Activated CD4-positive, alpha-beta T cell treated with anti-CD3 and anti-CD28 coated beads, Interleukin-2, Interleukin-4, amounts not matched to agents 100 ng/mL and 50 ng/mL, durations not matched to agents 16 hours and 8 hours (primary cell): ENCODE measurements at regions not wholly inside any gene's neighbourhood (a gene's known extent, or its start where the extent isn't known, plus 50 kb on each side); places are given as distances from the start of the nearest gene placed in this dataset.

Experiments
- DNase-seq: peaks from one replicate; pipeline ENCODE4 v3.0.0-alpha.2; 2020; ENCODE audit warnings: low spot score

- no peak for DNase-seq
Measured at GRCh38 chr1:87615491-87615890, 286.8 kb downstream of the LMO4 start.

GRCh38 chr1:87615901-87616300 is 287.2 kb downstream of the LMO4 start:
- DNase-seq = no peak

- no peak for DNase-seq
Measured at GRCh38 chr1:87620807-87621206, 292.1 kb downstream of the LMO4 start.

GRCh38 chr1:87629673-87630072 is 301.0 kb downstream of the LMO4 start:
- no peak for DNase-seq

GRCh38 chr1:87632232-87632631 is 303.6 kb downstream of the LMO4 start:
- no peak for DNase-seq

GRCh38 chr1:87636198-87636892 is 307.7 kb downstream of the LMO4 start:
- no peak for DNase-seq

GRCh38 chr1:87638636-87639035 is 310.0 kb downstream of the LMO4 start:
- DNase-seq = no peak

- no peak for DNase-seq
Measured at GRCh38 chr1:87641996-87642395, 313.3 kb downstream of the LMO4 start.

GRCh38 chr1:87642581-87643221 is 314.0 kb downstream of the LMO4 start:
- DNase-seq = no peak

GRCh38 chr1:87644033-87644578 is 315.4 kb downstream of the LMO4 start:
- no peak for DNase-seq

GRCh38 chr1:87644579-87645190 is 316.0 kb downstream of the LMO4 start:
- DNase-seq = no peak

GRCh38 chr1:87647430-87648177 is 318.9 kb downstream of the LMO4 start:
- DNase-seq = no peak

GRCh38 chr1:87648323-87649119 is 319.8 kb downstream of the LMO4 start:
- DNase-seq = no peak

- DNase-seq = no peak
Measured at GRCh38 chr1:87650306-87650705, 321.6 kb downstream of the LMO4 start.

GRCh38 chr1:87652176-87652575 is 323.5 kb downstream of the LMO4 start:
- no peak for DNase-seq

- DNase-seq = no peak
Measured at GRCh38 chr1:87665151-87665550, 336.5 kb downstream of the LMO4 start.

GRCh38 chr1:87666681-87667080 is 338.0 kb downstream of the LMO4 start:
- no peak for DNase-seq

- no peak for DNase-seq
Measured at GRCh38 chr1:87669674-87670073, 341.0 kb downstream of the LMO4 start.

- no peak for DNase-seq
Measured at GRCh38 chr1:87673309-87673708, 344.6 kb downstream of the LMO4 start.

- no peak for DNase-seq
Measured at GRCh38 chr1:87673748-87674147, 345.1 kb downstream of the LMO4 start.

- no peak for DNase-seq
Measured at GRCh38 chr1:87674791-87675190, 346.1 kb downstream of the LMO4 start.

- DNase-seq = no peak
Measured at GRCh38 chr1:87678266-87678665, 349.6 kb downstream of the LMO4 start.
